WTC11 (cell line): ENCODE measurements at regions not wholly inside any gene's neighbourhood (a gene's known extent, or its start where the extent isn't known, plus 50 kb on each side); places are given as distances from the start of the nearest gene placed in this dataset.

ENCODE experiments used
- ATF2 ChIP-seq: sonication (generic); formaldehyde crosslinking; IDR thresholded peaks from 2 replicates; pipeline ENCODE4 v1.8.1; 2022; ENCODE audit warnings: low read depth, missing genetic modification reagents, borderline replicate concordance
- CTCF ChIP-seq: fragments of 200-600 bp; IDR thresholded peaks from 2 replicates; pipeline ENCODE4 v1.8.0; 2022; ENCODE audit warnings: antibody characterized with exemption
- ELF4 ChIP-seq: sonication (generic); formaldehyde crosslinking; IDR thresholded peaks from 2 replicates; pipeline ENCODE4 v1.8.1; 2022; ENCODE audit warnings: low read depth, mild to moderate bottlenecking, moderate library complexity, missing genetic modification reagents
- EMX1 ChIP-seq: fragments of 250-450 bp; sonication (Bioruptor Pico); IDR thresholded peaks from 2 replicates; pipeline ENCODE4 v1.8.0; 2021; ENCODE audit warnings: mild to moderate bottlenecking
- ETV6 ChIP-seq: sonication (generic); formaldehyde crosslinking; IDR thresholded peaks from 2 replicates; pipeline ENCODE4 v1.8.1; 2022; ENCODE audit warnings: mild to moderate bottlenecking, missing genetic modification reagents
- IRF2 ChIP-seq: sonication (generic); formaldehyde crosslinking; IDR thresholded peaks from 2 replicates; pipeline ENCODE4 v1.8.0; 2022; ENCODE audit warnings: low read depth, missing genetic modification reagents, borderline replicate concordance
- SP1 ChIP-seq: sonication (generic); formaldehyde crosslinking; conservative IDR thresholded peaks from 2 replicates; pipeline ENCODE4 v1.8.1; 2022; ENCODE audit warnings: missing genetic modification reagents
- TEAD4 ChIP-seq: sonication (generic); formaldehyde crosslinking; IDR thresholded peaks from 2 replicates; pipeline ENCODE4 v1.8.0; 2022; ENCODE audit warnings: mild to moderate bottlenecking, missing genetic modification reagents
- USF2 ChIP-seq: sonication (generic); formaldehyde crosslinking; IDR thresholded peaks from 2 replicates; pipeline ENCODE4 v1.8.1; 2023; ENCODE audit warnings: mild to moderate bottlenecking, missing genetic modification reagents, moderate library complexity
- TF ChIP-seq, protein P1 (sequence below): sonication (generic); formaldehyde crosslinking; IDR thresholded peaks from 2 replicates; pipeline ENCODE4 v1.8.1; 2022; ENCODE audit warnings: missing genetic modification reagents, borderline replicate concordance
- TF ChIP-seq, protein P2 (sequence below): sonication (generic); formaldehyde crosslinking; IDR thresholded peaks from 2 replicates; pipeline ENCODE4 v1.8.0; 2022; ENCODE audit warnings: mild to moderate bottlenecking, missing genetic modification reagents
- TF ChIP-seq, protein P3 (sequence below): sonication (generic); formaldehyde crosslinking; IDR thresholded peaks from 2 replicates; pipeline ENCODE4 v1.8.0; 2022; ENCODE audit warnings: mild to moderate bottlenecking, missing genetic modification reagents

DNA sequence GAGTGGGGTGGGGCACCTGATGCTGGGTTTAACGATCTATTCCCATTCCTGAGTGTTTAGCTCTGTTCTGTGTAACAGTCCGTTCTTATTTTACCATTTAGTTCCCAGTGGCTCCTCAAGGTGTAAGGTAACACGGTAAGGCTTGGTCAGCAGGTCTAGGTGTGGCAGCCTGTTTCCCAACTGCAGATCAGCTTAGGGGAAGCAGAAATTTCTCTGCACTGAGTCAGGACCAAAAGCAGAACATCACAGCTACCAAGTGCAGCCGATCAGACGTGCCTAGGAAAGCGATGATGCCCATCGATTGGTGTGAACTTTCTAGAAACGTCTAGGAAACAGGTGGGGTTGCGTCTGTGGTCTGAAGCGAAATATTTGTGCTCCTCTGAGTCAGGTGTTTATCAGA lies 240.1 kb downstream of the STIM2 start:
- no peak for TF ChIP-seq CTCF
- TF ChIP-seq, protein P1, sequence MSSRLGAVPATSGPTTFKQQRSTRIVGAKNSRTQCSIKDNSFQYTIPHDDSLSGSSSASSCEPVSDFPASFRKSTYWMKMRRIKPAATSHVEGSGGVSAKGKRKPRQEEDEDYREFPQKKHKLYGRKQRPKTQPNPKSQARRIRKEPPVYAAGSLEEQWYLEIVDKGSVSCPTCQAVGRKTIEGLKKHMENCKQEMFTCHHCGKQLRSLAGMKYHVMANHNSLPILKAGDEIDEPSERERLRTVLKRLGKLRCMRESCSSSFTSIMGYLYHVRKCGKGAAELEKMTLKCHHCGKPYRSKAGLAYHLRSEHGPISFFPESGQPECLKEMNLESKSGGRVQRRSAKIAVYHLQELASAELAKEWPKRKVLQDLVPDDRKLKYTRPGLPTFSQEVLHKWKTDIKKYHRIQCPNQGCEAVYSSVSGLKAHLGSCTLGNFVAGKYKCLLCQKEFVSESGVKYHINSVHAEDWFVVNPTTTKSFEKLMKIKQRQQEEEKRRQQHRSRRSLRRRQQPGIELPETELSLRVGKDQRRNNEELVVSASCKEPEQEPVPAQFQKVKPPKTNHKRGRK (CRISPR knock-in tag), result no peak
- no peak for TF ChIP-seq IRF2 (CRISPR knock-in tag)
- no peak for TF ChIP-seq ELF4 (CRISPR knock-in tag)
- no peak for TF ChIP-seq TEAD4 (CRISPR knock-in tag)
- no peak for TF ChIP-seq USF2 (CRISPR knock-in tag)
- no peak for TF ChIP-seq ETV6
- no peak for TF ChIP-seq EMX1 (CRISPR knock-in tag)
- no peak for TF ChIP-seq ATF2 (CRISPR knock-in tag)
- no peak for TF ChIP-seq SP1 (CRISPR knock-in tag)
- TF ChIP-seq, protein P2, sequence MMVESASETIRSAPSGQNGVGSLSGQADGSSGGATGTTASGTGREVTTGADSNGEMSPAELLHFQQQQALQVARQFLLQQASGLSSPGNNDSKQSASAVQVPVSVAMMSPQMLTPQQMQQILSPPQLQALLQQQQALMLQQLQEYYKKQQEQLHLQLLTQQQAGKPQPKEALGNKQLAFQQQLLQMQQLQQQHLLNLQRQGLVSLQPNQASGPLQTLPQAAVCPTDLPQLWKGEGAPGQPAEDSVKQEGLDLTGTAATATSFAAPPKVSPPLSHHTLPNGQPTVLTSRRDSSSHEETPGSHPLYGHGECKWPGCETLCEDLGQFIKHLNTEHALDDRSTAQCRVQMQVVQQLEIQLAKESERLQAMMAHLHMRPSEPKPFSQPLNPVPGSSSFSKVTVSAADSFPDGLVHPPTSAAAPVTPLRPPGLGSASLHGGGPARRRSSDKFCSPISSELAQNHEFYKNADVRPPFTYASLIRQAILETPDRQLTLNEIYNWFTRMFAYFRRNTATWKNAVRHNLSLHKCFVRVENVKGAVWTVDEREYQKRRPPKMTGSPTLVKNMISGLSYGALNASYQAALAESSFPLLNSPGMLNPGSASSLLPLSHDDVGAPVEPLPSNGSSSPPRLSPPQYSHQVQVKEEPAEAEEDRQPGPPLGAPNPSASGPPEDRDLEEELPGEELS (CRISPR knock-in tag), result no peak
- TF ChIP-seq, protein P3, sequence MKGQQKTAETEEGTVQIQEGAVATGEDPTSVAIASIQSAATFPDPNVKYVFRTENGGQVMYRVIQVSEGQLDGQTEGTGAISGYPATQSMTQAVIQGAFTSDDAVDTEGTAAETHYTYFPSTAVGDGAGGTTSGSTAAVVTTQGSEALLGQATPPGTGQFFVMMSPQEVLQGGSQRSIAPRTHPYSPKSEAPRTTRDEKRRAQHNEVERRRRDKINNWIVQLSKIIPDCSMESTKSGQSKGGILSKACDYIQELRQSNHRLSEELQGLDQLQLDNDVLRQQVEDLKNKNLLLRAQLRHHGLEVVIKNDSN (CRISPR knock-in tag), result no peak
